ENCODE measurements at regions not wholly inside any gene's neighbourhood (a gene's known extent, or its start where the extent isn't known, plus 50 kb on each side); places are given as distances from the start of the nearest gene placed in this dataset.

- TF ChIP-seq POLR2A (IDR thresholded peaks at IDR 0.05; ENCODE audit: low read depth, low read length) (no peak), CTCF (IDR thresholded peaks at IDR 0.05; ENCODE audit: extremely low read depth in 1 of 2, insufficient read depth in 1 of 2, low read depth in 1 of 2, low read length in 2 of 2) (no peak)
These were observed 260.5 kb downstream of the COX7C start for GRCh38 chr5:86878250-86878649.
